BLaER1 treated with 17β-estradiol and CSF1 and Interleukin-3, amounts not matched to agents 10 nM and 100 nM (cell line): ENCODE measurements at regions not wholly inside any gene's neighbourhood (a gene's known extent, or its start where the extent isn't known, plus 50 kb on each side); places are given as distances from the start of the nearest gene placed in this dataset.

Experiments
- H3K27ac ChIP-seq, 11 experiments: shearing (Covaris generic); formaldehyde crosslinking; 2 replicates each; pipeline ENCODE4 v1.8.1; 2022
- H3K27me3 ChIP-seq, 11 experiments: shearing (Covaris generic); formaldehyde crosslinking; 2 replicates each; pipeline ENCODE4 v1.8.1; 2022
- H3K36me3 ChIP-seq, 11 experiments: shearing (Covaris generic); formaldehyde crosslinking; 2 replicates each; pipeline ENCODE4 v1.8.1; 2022
- H3K4me1 ChIP-seq, 10 experiments: shearing (Covaris generic); formaldehyde crosslinking; 2 replicates each; pipeline ENCODE4 v1.8.1; 2022
- H3K4me2 ChIP-seq, 11 experiments: shearing (Covaris generic); formaldehyde crosslinking; 2 replicates each; pipeline ENCODE4 v1.8.1; 2022
- H3K4me3 ChIP-seq, 10 experiments: shearing (Covaris generic); formaldehyde crosslinking; 2 replicates each; pipeline ENCODE4 v1.8.1; 2022
- H3K9ac ChIP-seq, 11 experiments: shearing (Covaris generic); formaldehyde crosslinking; 2 replicates each; pipeline ENCODE4 v1.8.1; 2022
- H3K9me3 ChIP-seq, 11 experiments: shearing (Covaris generic); formaldehyde crosslinking; replicated peaks in 1 of 11; 2 replicates each; pipeline ENCODE4 v1.8.1; 2022
- H4K20me1 ChIP-seq, 11 experiments: shearing (Covaris generic); formaldehyde crosslinking; 2 replicates each; pipeline ENCODE4 v1.8.1; 2022
- Cebpa-rat ChIP-seq, 11 experiments: shearing (Covaris generic); IDR thresholded peaks; 2 replicates each; pipeline ENCODE4 v1.8.1; 2022

GRCh38 chr2:33727361-33728032, 128.4 kb upstream of the FAM98A start:
- Histone ChIP-seq H3K4me2 (no peak overlapping the region), H3K9ac (no peak overlapping the region), H4K20me1 (no peaks in the 10 kb centered on the region), H3K4me1 (peaks cover 0 to 12% (median 9%) of the 10 kb centered on the region in 10 experiments; a peak in 13 of 20 replicates), H3K36me3 (no peaks in the 10 kb centered on the region), H3K4me3 (no peak overlapping the region), H3K27ac (no peak overlapping the region; a peak in 1 of 22 replicates), H3K27me3 (no peaks in the 10 kb centered on the region), H3K9me3 (peaks cover 17 to 30% (median 23%) of the 10 kb centered on the region in 11 experiments)
- no peak for TF ChIP-seq Cebpa-rat (IDR thresholded peaks at IDR 0.05)

DNA sequence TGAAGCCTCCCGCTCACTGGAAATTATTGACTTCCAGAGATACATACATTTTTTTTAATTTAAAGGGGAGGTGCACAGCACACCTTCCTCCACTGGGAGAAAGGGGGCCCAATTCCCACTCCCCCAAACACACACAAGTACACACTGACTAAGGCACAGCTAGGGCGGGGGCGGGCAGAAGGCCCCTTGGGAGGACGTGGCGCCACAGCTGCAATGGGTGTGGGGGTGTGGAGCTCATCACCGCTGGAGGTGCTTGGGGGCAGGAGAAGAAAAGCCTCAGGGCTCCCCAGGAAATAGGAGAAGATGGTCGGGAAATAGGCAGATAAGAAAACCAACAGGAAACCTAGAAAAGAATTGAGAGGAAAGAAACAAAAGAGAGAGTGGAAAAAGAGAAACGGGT, 127.3 kb upstream of the FAM98A start:
- Histone ChIP-seq H3K4me3 (no peak overlapping the region), H3K9me3 (peaks cover 17 to 30% (median 23%) of the 10 kb centered on the region in 11 experiments), H3K4me1 (peaks cover 0 to 12% (median 9%) of the 10 kb centered on the region in 10 experiments; a peak in 13 of 20 replicates), H3K27me3 (no peaks in the 10 kb centered on the region), H3K27ac (peak overlapping the region in 2 of 11 experiments; percentile 21 to 44; a peak in 2 of 22 replicates), H4K20me1 (no peaks in the 10 kb centered on the region), H3K9ac (no peak overlapping the region), H3K36me3 (no peaks in the 10 kb centered on the region), H3K4me2 (peak overlapping the region in 10 of 11 experiments; percentile 1 to 56 (median 24); a peak in 8 of 22 replicates)
- no peak for TF ChIP-seq Cebpa-rat (IDR thresholded peaks at IDR 0.05)

- Histone ChIP-seq H3K36me3 (no peaks in the 10 kb centered on the region), H3K27me3 (no peaks in the 10 kb centered on the region), H3K9ac (no peak overlapping the region), H3K4me1 (peaks cover 0 to 12% (median 9%) of the 10 kb centered on the region in 10 experiments; a peak in 13 of 20 replicates), H4K20me1 (no peaks in the 10 kb centered on the region), H3K27ac (no peak overlapping the region), H3K9me3 (peaks cover 16 to 27% (median 21%) of the 10 kb centered on the region in 11 experiments), H3K4me3 (no peak overlapping the region), H3K4me2 (no peak overlapping the region)
- no peak for TF ChIP-seq Cebpa-rat (IDR thresholded peaks at IDR 0.05)
Observed at GRCh38 chr2:33723329-33723728, 124.2 kb upstream of the FAM98A start.

DNA sequence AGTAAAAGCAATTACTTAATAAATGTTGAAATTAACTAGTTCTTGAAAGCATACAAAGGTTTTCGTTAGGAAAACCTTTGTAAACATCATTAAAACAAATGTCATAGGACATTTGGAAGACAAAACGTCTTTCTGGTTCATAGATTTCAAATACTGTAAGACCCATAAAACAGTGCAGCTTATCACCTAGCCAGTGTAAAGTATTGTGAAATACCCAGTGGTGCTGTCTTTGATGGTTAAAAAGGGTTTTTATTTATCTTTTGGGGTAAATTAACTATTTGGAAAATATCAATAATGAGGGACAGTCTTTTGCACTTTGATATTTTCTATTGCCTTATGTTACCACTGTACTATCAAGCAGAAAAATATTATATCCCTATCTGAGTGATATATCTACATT, 120.0 kb upstream of the FAM98A start:
- H3K4me1 ChIP-seq: no peaks in the 10 kb centered on the region
- no peak overlapping the region for H3K4me2 ChIP-seq
- H3K9me3 ChIP-seq: no peaks in the 10 kb centered on the region
- no peaks in the 10 kb centered on the region for H4K20me1 ChIP-seq
- H3K9ac ChIP-seq: no peak overlapping the region
- TF ChIP-seq Cebpa-rat (IDR thresholded peaks at IDR 0.05): no peak
- H3K36me3 ChIP-seq: no peaks in the 10 kb centered on the region
- no peak overlapping the region for H3K4me3 ChIP-seq
- no peaks in the 10 kb centered on the region for H3K27me3 ChIP-seq
- no peak overlapping the region for H3K27ac ChIP-seq

DNA sequence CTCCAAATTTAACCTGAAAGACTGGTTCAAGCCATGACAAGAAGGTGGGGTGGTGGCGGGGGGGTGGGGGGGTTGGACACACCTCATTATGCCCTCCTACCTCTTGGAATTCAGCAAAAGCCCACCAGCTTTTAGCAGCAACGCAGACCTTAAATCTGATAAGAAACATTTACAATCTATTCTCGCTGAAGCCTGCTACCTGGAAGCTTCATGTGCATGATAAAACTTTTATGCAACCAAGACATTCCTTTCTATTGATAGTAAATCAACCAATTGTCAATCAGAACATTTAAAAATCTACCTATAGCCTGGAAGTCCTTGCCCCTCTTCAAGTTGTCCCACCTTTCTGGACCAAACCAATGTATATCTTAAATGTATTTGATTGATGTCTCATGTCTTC, 113.6 kb upstream of the FAM98A start:
- no peak overlapping the region for H3K4me2 ChIP-seq
- H3K36me3 ChIP-seq: no peaks in the 10 kb centered on the region
- no peaks in the 10 kb centered on the region for H3K4me1 ChIP-seq
- H3K4me3 ChIP-seq: no peak overlapping the region
- H3K9ac ChIP-seq: no peak overlapping the region
- H3K27me3 ChIP-seq: no peaks in the 10 kb centered on the region
- no peak for TF ChIP-seq Cebpa-rat (IDR thresholded peaks at IDR 0.05)
- no peak overlapping the region for H3K27ac ChIP-seq
- no peaks in the 10 kb centered on the region for H3K9me3 ChIP-seq
- no peaks in the 10 kb centered on the region for H4K20me1 ChIP-seq

GRCh38 chr2:33709951-33710350, 110.9 kb upstream of the FAM98A start:
- Histone ChIP-seq H3K4me2 (no peak overlapping the region), H3K4me3 (no peak overlapping the region), H4K20me1 (no peaks in the 10 kb centered on the region), H3K27me3 (no peaks in the 10 kb centered on the region), H3K4me1 (0 out of 20 replicates have a peak, but pooled peaks cover 0 to 5% (median 0%) of the 10 kb centered on the region in 10 experiments), H3K27ac (no peak overlapping the region), H3K9ac (no peak overlapping the region), H3K9me3 (no peaks in the 10 kb centered on the region), H3K36me3 (no peaks in the 10 kb centered on the region)
- TF ChIP-seq Cebpa-rat (IDR thresholded peaks at IDR 0.05): no peak

DNA sequence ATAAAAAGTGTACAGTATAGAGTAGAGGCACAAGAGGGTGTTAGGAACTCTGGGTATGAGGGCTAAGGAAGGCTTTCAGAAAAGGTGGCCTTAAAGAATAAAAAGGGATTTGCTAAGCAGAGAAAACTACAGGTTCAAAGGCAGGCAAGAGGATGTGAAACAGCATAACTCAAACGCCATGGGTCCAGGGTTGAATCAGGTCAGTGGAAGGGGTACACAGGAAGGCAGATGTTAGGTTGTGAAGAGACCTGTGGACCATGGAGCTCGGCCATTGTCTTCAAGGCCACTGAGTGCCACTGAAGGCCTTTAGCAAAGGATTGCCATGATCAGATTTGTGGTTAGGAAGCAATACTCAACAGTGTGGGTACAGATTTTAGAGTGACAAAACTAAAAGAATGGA, 108.2 kb upstream of the FAM98A start:
- H3K9ac ChIP-seq: no peak overlapping the region
- no peaks in the 10 kb centered on the region for H3K36me3 ChIP-seq
- H3K4me1 ChIP-seq: peaks cover 0 to 11% (median 0%) of the 10 kb centered on the region in 10 experiments; a peak in 2 of 20 replicates
- no peaks in the 10 kb centered on the region for H3K9me3 ChIP-seq
- no peak overlapping the region for H3K4me3 ChIP-seq
- TF ChIP-seq Cebpa-rat (IDR thresholded peaks at IDR 0.05): no peak
- H3K27ac ChIP-seq: no peak overlapping the region
- 0 out of 22 replicates have a peak overlapping the region, but pooled peaks of 1 of the 11 experiments have one; percentile 8 for H3K4me2 ChIP-seq
- no peaks in the 10 kb centered on the region for H3K27me3 ChIP-seq
- H4K20me1 ChIP-seq: no peaks in the 10 kb centered on the region

- Histone ChIP-seq H3K4me2 (0 out of 22 replicates have a peak overlapping the region, but pooled peaks of 1 of the 11 experiments have one; percentile 8), H3K27ac (no peak overlapping the region), H3K4me3 (no peak overlapping the region), H3K9ac (no peak overlapping the region), H3K27me3 (no peaks in the 10 kb centered on the region), H3K36me3 (no peaks in the 10 kb centered on the region), H3K9me3 (no peaks in the 10 kb centered on the region), H3K4me1 (peaks cover 0 to 11% (median 0%) of the 10 kb centered on the region in 10 experiments; a peak in 2 of 20 replicates), H4K20me1 (no peaks in the 10 kb centered on the region)
- no peak for TF ChIP-seq Cebpa-rat (IDR thresholded peaks at IDR 0.05)
Observed at GRCh38 chr2:33706410-33706809, 107.3 kb upstream of the FAM98A start.

GRCh38 chr2:33704406-33704855, 105.3 kb upstream of the FAM98A start:
- no peak overlapping the region for H3K9ac ChIP-seq
- H3K27ac ChIP-seq: no peak overlapping the region
- no peak for TF ChIP-seq Cebpa-rat (IDR thresholded peaks at IDR 0.05)
- H3K4me1 ChIP-seq: peaks cover 0 to 11% (median 0%) of the 10 kb centered on the region in 10 experiments; a peak in 2 of 20 replicates
- H3K4me3 ChIP-seq: no peak overlapping the region
- peak overlapping the region in 1 of 11 experiments; percentile 21; a peak in 1 of 22 replicates for H3K4me2 ChIP-seq
- no peaks in the 10 kb centered on the region; a peak in 1 of 22 replicates for H3K9me3 ChIP-seq
- H3K27me3 ChIP-seq: no peaks in the 10 kb centered on the region
- no peaks in the 10 kb centered on the region for H4K20me1 ChIP-seq
- no peaks in the 10 kb centered on the region for H3K36me3 ChIP-seq

- Histone ChIP-seq H3K27ac (no peak overlapping the region), H4K20me1 (no peaks in the 10 kb centered on the region), H3K9ac (no peak overlapping the region), H3K9me3 (peaks cover 14 to 32% (median 20%) of the 10 kb centered on the region in 11 experiments), H3K27me3 (no peaks in the 10 kb centered on the region), H3K36me3 (no peaks in the 10 kb centered on the region), H3K4me1 (no peaks in the 10 kb centered on the region), H3K4me2 (no peak overlapping the region), H3K4me3 (no peak overlapping the region)
- no peak for TF ChIP-seq Cebpa-rat (IDR thresholded peaks at IDR 0.05)
Observed at GRCh38 chr2:33696234-33696633, 97.1 kb upstream of the FAM98A start.
